ENCODE measurements at regions not wholly inside any gene's neighbourhood (a gene's known extent, or its start where the extent isn't known, plus 50 kb on each side); places are given as distances from the start of the nearest gene placed in this dataset.

DNA sequence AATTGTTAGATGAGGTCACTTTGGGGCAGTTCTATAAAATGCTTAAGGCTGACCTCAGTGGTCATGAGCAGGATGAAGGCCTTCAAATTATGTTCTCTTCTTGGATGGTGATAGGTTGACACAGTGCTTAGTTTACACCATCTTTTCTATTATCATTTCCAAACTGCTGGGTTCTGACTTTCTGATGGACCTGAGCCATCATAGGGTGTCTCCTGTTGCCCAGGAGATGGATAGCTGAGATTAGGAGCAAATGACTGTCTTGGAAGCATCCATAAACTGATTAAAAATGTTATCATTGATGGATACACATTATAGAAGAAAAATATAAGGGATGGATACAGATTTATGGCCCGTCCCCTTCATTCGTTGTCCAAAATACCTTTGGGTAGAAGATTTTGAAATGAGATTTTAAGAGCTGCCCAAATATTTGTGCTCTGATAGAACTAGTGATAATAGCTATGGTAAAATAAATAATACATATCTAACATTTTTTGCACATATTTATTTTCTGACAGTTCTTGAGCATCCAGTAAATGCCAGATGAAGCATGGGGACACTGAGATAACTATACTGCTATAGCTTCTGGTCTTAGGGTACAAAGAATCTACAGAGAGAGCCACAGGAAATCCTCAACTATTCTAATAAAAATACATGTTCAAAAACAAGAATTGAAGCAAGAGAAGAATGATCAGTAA is 839.4 kb upstream of the LCORL start:
- no peak for DNase-seq (ENCODE audit: low read depth in 1 of 2, low spot score in 1 of 2)
- TF ChIP-seq, protein P1, sequence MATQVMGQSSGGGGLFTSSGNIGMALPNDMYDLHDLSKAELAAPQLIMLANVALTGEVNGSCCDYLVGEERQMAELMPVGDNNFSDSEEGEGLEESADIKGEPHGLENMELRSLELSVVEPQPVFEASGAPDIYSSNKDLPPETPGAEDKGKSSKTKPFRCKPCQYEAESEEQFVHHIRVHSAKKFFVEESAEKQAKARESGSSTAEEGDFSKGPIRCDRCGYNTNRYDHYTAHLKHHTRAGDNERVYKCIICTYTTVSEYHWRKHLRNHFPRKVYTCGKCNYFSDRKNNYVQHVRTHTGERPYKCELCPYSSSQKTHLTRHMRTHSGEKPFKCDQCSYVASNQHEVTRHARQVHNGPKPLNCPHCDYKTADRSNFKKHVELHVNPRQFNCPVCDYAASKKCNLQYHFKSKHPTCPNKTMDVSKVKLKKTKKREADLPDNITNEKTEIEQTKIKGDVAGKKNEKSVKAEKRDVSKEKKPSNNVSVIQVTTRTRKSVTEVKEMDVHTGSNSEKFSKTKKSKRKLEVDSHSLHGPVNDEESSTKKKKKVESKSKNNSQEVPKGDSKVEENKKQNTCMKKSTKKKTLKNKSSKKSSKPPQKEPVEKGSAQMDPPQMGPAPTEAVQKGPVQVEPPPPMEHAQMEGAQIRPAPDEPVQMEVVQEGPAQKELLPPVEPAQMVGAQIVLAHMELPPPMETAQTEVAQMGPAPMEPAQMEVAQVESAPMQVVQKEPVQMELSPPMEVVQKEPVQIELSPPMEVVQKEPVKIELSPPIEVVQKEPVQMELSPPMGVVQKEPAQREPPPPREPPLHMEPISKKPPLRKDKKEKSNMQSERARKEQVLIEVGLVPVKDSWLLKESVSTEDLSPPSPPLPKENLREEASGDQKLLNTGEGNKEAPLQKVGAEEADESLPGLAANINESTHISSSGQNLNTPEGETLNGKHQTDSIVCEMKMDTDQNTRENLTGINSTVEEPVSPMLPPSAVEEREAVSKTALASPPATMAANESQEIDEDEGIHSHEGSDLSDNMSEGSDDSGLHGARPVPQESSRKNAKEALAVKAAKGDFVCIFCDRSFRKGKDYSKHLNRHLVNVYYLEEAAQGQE (IDR thresholded peaks at IDR 0.05; ENCODE audit: insufficient replicate concordance, low read depth), result no peak
- no peak for TF ChIP-seq POLR2AphosphoS5 (IDR thresholded peaks at IDR 0.05; ENCODE audit: low read depth)
- TF ChIP-seq, protein P2, sequence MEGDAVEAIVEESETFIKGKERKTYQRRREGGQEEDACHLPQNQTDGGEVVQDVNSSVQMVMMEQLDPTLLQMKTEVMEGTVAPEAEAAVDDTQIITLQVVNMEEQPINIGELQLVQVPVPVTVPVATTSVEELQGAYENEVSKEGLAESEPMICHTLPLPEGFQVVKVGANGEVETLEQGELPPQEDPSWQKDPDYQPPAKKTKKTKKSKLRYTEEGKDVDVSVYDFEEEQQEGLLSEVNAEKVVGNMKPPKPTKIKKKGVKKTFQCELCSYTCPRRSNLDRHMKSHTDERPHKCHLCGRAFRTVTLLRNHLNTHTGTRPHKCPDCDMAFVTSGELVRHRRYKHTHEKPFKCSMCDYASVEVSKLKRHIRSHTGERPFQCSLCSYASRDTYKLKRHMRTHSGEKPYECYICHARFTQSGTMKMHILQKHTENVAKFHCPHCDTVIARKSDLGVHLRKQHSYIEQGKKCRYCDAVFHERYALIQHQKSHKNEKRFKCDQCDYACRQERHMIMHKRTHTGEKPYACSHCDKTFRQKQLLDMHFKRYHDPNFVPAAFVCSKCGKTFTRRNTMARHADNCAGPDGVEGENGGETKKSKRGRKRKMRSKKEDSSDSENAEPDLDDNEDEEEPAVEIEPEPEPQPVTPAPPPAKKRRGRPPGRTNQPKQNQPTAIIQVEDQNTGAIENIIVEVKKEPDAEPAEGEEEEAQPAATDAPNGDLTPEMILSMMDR (IDR thresholded peaks at IDR 0.05; ENCODE audit: insufficient read depth, low read length), result no peak
- no peak overlapping the region for H3K4me3 ChIP-seq (replicated peaks; ENCODE audit: insufficient read depth, low read length)
- H3K27ac ChIP-seq (replicated peaks), result no peak overlapping the region
- H3K27me3 ChIP-seq (ENCODE audit: insufficient read depth, poor library complexity, severe bottlenecking), result no peaks in the 10 kb centered on the region

DNA sequence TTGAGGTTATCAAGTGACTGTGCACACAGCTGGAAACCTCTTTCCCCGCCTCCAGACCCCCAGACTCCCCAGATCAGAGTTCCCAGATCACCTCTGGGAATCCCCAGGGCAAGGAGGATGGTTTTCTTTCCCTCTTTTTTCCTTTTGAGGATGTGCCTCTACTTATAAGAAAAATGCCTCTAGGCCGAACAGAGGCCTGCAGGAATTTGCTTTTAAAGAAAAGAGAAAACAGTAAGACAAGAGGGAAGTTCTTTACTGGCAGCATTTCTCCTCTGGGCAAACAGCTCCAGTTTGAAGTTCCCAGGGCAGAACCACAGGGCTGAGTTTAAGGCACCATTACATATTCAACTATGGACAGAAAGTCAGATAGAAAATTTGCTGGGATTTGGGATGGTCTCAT is 837.9 kb upstream of the LCORL start:
- H3K27me3 ChIP-seq (ENCODE audit: insufficient read depth, poor library complexity, severe bottlenecking), result no peaks in the 10 kb centered on the region
- H3K27ac ChIP-seq (replicated peaks), result no peak overlapping the region
- TF ChIP-seq, protein P2 (IDR thresholded peaks at IDR 0.05; ENCODE audit: insufficient read depth, low read length), result no peak
- TF ChIP-seq, protein P1 (IDR thresholded peaks at IDR 0.05; ENCODE audit: insufficient replicate concordance, low read depth), result no peak
- TF ChIP-seq SPI1 (IDR thresholded peaks at IDR 0.05; ENCODE audit: borderline replicate concordance, low read depth) (no peak), POLR2AphosphoS5 (IDR thresholded peaks at IDR 0.05; ENCODE audit: low read depth) (no peak), GABPA (IDR thresholded peaks at IDR 0.05; ENCODE audit: low read depth) (no peak)
- no peak overlapping the region for H3K4me3 ChIP-seq (replicated peaks; ENCODE audit: insufficient read depth, low read length)
- no peak for DNase-seq (ENCODE audit: low read depth in 1 of 2, low spot score in 1 of 2)

DNA sequence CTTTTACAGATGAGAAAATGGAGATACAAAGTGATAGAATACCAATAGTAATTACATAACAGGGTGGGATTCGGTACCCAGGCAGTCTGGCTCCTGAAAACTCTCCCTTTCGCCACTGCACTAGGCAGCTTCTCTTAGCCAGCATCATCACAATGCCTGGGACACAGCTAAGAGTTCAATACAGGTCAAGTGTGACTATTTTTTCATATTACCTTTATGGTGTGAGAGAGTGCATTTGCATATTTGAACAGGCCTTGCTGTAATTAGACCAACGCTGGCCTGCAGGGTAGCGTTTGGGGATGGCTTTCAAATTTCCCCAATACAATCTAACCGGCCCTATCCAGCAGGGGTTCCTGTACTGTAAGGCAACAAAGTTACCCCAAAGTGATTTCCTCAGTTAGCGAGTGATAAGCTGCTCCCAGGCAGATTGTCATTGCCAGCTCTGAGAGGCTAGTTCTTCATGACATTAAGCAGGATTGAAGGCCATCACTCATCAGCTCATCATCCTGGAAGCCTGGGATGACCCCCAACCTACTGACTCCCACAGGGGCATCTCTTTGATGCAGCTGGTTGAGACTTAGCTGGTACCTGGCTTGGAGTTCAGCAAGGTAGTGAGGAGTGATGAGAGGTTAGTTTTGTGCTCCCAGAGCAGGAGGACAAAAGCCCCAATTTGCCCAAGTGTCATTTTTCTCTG is 836.8 kb upstream of the LCORL start:
- DNase-seq (ENCODE audit: low read depth in 1 of 2, low spot score in 1 of 2), result no peak
- no peak overlapping the region for H3K4me3 ChIP-seq (replicated peaks; ENCODE audit: insufficient read depth, low read length)
- TF ChIP-seq, protein P2 (IDR thresholded peaks at IDR 0.05; ENCODE audit: insufficient read depth, low read length), result no peak
- TF ChIP-seq, protein P1 (IDR thresholded peaks at IDR 0.05; ENCODE audit: insufficient replicate concordance, low read depth), result no peak
- TF ChIP-seq GABPA (IDR thresholded peaks at IDR 0.05; ENCODE audit: low read depth) (no peak), POLR2AphosphoS5 (IDR thresholded peaks at IDR 0.05; ENCODE audit: low read depth) (no peak), SPI1 (IDR thresholded peaks at IDR 0.05; ENCODE audit: borderline replicate concordance, low read depth) (no peak)
- no peak overlapping the region for H3K27ac ChIP-seq (replicated peaks)
- no peaks in the 10 kb centered on the region for H3K27me3 ChIP-seq (ENCODE audit: insufficient read depth, poor library complexity, severe bottlenecking)

Data from HL-60 (cell line).